ENCODE measurements at regions not wholly inside any gene's neighbourhood (a gene's known extent, or its start where the extent isn't known, plus 50 kb on each side); places are given as distances from the start of the nearest gene placed in this dataset.

- H2BK15ac ChIP-seq (ENCODE audit: low read depth, low read length), result 0 out of 3 replicates have a peak overlapping the region, but pooled peaks have one; percentile 36
- H3K27me3 ChIP-seq (ENCODE audit: control insufficient read depth, insufficient read depth, low read length), result no peaks in the 10 kb centered on the region
- peak overlapping the region; percentile 78 for H2BK120ac ChIP-seq (ENCODE audit: low read depth, low read length)
- H3K79me1 ChIP-seq (ENCODE audit: low read depth in 1 of 2, low read length in 2 of 2), result no peaks in the 10 kb centered on the region
- no peak overlapping the region for H2AK5ac ChIP-seq (ENCODE audit: low read depth, low read length)
- dilution Hi-C loops (cut with HindIII; ENCODE audit: low sequenced_read_pairs, unreplicated experiment) (no loop called here), intact Hi-C loops (cut with micrococcal nuclease) (no loop called here), in situ Hi-C loops (cut with MboI; ENCODE audit: low sequenced_read_pairs) (no loop called here)
- no peaks in the 10 kb centered on the region for H4K20me1 ChIP-seq (ENCODE audit: insufficient read depth, low read length)
- H3K4me2 ChIP-seq (ENCODE audit: low read depth, low read length), result no peak overlapping the region
- H4K8ac ChIP-seq (ENCODE audit: low read depth in 2 of 2, low read length in 2 of 2), result peak overlapping the region in 1 of 2 experiments; percentile 44; a peak in 3 of 4 replicates
- BruUV-seq (replicated peaks), result no TSS peak
- peak overlapping the region; percentile 80 for H3K27ac ChIP-seq (ENCODE audit: insufficient read depth, low read length)
- H2BK20ac ChIP-seq (ENCODE audit: low read depth, low read length), result 0 out of 2 replicates have a peak overlapping the region, but pooled peaks have one; percentile 28
- H3K9me1 ChIP-seq (ENCODE audit: insufficient read depth, low read length), result peaks cover 12% of the 10 kb centered on the region
- peak overlapping the region; percentile 78 for H2BK5ac ChIP-seq (ENCODE audit: low read depth, low read length, poor library complexity, severe bottlenecking)
- no peak overlapping the region; the same call in 1 of the 2 replicates for H3K23ac ChIP-seq (ENCODE audit: low read depth, low read length)
- H3K9me3 ChIP-seq (ENCODE audit: control insufficient read depth, insufficient read depth, low read length), result no peaks in the 10 kb centered on the region
- H3K14ac ChIP-seq (replicated peaks; ENCODE audit: low read depth, low read length), result no peak overlapping the region
- H3K4ac ChIP-seq (ENCODE audit: low read depth, low read length), result peak overlapping the region; percentile 20; the same call in 1 of the 2 replicates
- POLR2A ChIA-PET (ENCODE audit: unreplicated experiment), result no interaction called here
- no peak overlapping the region for H3K56ac ChIP-seq (ENCODE audit: extremely low read depth, insufficient read depth, low read length)
- H4K91ac ChIP-seq (ENCODE audit: insufficient read depth, low read depth, low read length), result no peak overlapping the region; the same call in 1 of the 2 replicates
- H2AFZ ChIP-seq (replicated peaks; ENCODE audit: low read length, poor library complexity), result no peak overlapping the region
- H4K5ac ChIP-seq (ENCODE audit: low read depth, low read length), result peak overlapping the region; percentile 75; the same call in 1 of the 2 replicates
- TF ChIP-seq NFE2L2 (IDR thresholded peaks at IDR 0.05; ENCODE audit: low read depth, low read length) (peak; percentile 83), RAD21 (IDR thresholded peaks at IDR 0.05; ENCODE audit: low read length) (no peak), FOS (IDR thresholded peaks at IDR 0.05; ENCODE audit: low read depth, low read length) (no peak), CTCF (conservative IDR thresholded peaks at IDR 0.05; ENCODE audit: low read depth, low read length) (no peak), MAZ (IDR thresholded peaks at IDR 0.05; ENCODE audit: borderline replicate concordance, low read depth, low read length) (no peak), CHD1 (IDR thresholded peaks at IDR 0.05; ENCODE audit: low read depth, low read length) (no peak), MAFK (IDR thresholded peaks at IDR 0.05; ENCODE audit: low read depth, low read length) (no peak)
- H3K36me3 ChIP-seq (ENCODE audit: control insufficient read depth, insufficient read depth, low read length), result no peaks in the 10 kb centered on the region
- H3K4me3 ChIP-seq (ENCODE audit: insufficient read depth, low read depth, low read length), result no peak overlapping the region
- ATAC-seq (ENCODE audit: low read depth) (peak; percentile 51), DNase-seq (peak; percentile 63)
- H3K18ac ChIP-seq (ENCODE audit: low read depth, low read length), result peak overlapping the region; percentile 76; the same call in 1 of the 2 replicates
- CTCF ChIA-PET, result no interaction called here
- H2AK9ac ChIP-seq (replicated peaks; ENCODE audit: low read depth, low read length, poor library complexity), result no peak overlapping the region
- H3K4me1 ChIP-seq (ENCODE audit: control insufficient read depth, insufficient read depth, low read length), result peaks cover 12% of the 10 kb centered on the region
- no peak overlapping the region for H3K9ac ChIP-seq (ENCODE audit: low read depth, low read length)
- WGBS, 2 experiments (ENCODE audit: extremely low coverage in 2 of 2, insufficient read length in 1 of 2), result no CpG with 5 or more reads among the region's 2 CpGs
Observed at GRCh38 chr5:145509336-145510136, 325.6 kb downstream of the PRELID2 start.

Measured in IMR-90 (cell line).